ENCODE measurements at regions not wholly inside any gene's neighbourhood (a gene's known extent, or its start where the extent isn't known, plus 50 kb on each side); places are given as distances from the start of the nearest gene placed in this dataset.

- H3K27me3 ChIP-seq (ENCODE audit: control insufficient read depth, low read length), result no peaks in the 10 kb centered on the region
- no peak overlapping the region for H3K27ac ChIP-seq (ENCODE audit: low read depth, low read length)
- TF ChIP-seq CTCF (IDR thresholded peaks at IDR 0.05; ENCODE audit: low read depth, low read length, poor library complexity, severe bottlenecking), result no peak
- no peak for TF ChIP-seq EZH2phosphoT487 (IDR thresholded peaks at IDR 0.05; ENCODE audit: borderline replicate concordance, low read length)
- no peaks in the 10 kb centered on the region for H3F3A ChIP-seq (ENCODE audit: control insufficient read depth, insufficient read depth)
- no peaks in the 10 kb centered on the region for H3K79me2 ChIP-seq (ENCODE audit: control insufficient read depth, low read length)
- no peaks in the 10 kb centered on the region for H3K4me1 ChIP-seq (ENCODE audit: control insufficient read depth, low read length)
- H3K9me3 ChIP-seq (ENCODE audit: control insufficient read depth, insufficient read depth, low read length), result no peaks in the 10 kb centered on the region
- no peak overlapping the region for H3K4me3 ChIP-seq (ENCODE audit: low read length)
- H3K4me2 ChIP-seq (ENCODE audit: low read length), result no peak overlapping the region
- no peaks in the 10 kb centered on the region for H4K20me1 ChIP-seq (ENCODE audit: control insufficient read depth, insufficient read depth, low read depth, low read length)
- no peaks in the 10 kb centered on the region for H3K9me2 ChIP-seq (replicated peaks; ENCODE audit: control insufficient read depth, low read length)
- H3K36me3 ChIP-seq (ENCODE audit: control insufficient read depth, low read length), result no peaks in the 10 kb centered on the region
Observed at GRCh38 chr18:51273437-51273836, 76.0 kb upstream of the MEX3C start.

DNA sequence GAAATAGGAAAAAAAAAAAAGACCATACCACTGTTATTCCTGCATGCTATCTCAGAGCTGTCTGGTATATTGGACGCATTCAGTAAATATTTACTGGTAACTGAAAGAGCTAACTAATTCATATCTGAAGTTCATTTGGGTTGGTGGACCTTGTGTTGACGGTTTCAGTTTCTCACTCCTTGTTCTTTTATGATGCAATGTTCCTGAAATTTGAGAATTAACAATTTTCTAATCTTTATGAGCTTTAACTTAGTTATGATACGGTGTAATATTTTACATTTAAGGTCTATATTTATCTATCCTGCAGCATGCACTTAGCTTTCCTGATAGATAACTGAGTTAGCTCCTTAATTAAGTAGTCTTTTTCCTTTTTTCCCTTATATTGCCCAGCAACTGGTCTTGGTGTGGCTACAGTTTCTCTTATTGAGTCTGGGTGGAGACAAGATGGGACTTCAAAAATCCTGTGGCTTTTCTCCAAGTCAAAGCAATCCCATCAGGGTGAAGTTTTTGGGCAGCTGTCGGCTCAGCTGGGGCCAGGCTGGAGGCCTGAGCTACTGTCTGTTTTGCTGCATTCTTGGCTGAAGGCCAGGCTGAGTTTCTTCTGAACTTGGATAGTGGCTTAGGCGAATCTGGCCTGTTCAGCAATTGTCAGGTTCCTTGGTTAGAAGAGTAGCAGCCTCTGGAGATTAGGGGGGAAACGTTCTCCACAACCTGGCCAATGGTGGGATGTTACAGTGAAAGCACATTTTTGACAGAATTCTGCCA lies 78.4 kb upstream of the MEX3C start:
- H3K9me3 ChIP-seq (ENCODE audit: control insufficient read depth, insufficient read depth, low read length), result no peaks in the 10 kb centered on the region
- H3F3A ChIP-seq (ENCODE audit: control insufficient read depth, insufficient read depth), result no peaks in the 10 kb centered on the region
- TF ChIP-seq EZH2phosphoT487 (IDR thresholded peaks at IDR 0.05; ENCODE audit: borderline replicate concordance, low read length) (no peak), CTCF (IDR thresholded peaks at IDR 0.05; ENCODE audit: low read depth, low read length, poor library complexity, severe bottlenecking) (no peak)
- no peak overlapping the region for H3K27ac ChIP-seq (ENCODE audit: low read depth, low read length)
- H4K20me1 ChIP-seq (ENCODE audit: control insufficient read depth, insufficient read depth, low read depth, low read length), result no peaks in the 10 kb centered on the region
- H3K27me3 ChIP-seq (ENCODE audit: control insufficient read depth, low read length), result no peaks in the 10 kb centered on the region
- H3K79me2 ChIP-seq (ENCODE audit: control insufficient read depth, low read length), result no peaks in the 10 kb centered on the region
- H3K36me3 ChIP-seq (ENCODE audit: control insufficient read depth, low read length), result no peaks in the 10 kb centered on the region
- H3K4me3 ChIP-seq (ENCODE audit: low read length), result no peak overlapping the region
- no peaks in the 10 kb centered on the region for H3K4me1 ChIP-seq (ENCODE audit: control insufficient read depth, low read length)
- H3K9me2 ChIP-seq (replicated peaks; ENCODE audit: control insufficient read depth, low read length), result no peaks in the 10 kb centered on the region
- H3K4me2 ChIP-seq (ENCODE audit: low read length), result no peak overlapping the region

DNA sequence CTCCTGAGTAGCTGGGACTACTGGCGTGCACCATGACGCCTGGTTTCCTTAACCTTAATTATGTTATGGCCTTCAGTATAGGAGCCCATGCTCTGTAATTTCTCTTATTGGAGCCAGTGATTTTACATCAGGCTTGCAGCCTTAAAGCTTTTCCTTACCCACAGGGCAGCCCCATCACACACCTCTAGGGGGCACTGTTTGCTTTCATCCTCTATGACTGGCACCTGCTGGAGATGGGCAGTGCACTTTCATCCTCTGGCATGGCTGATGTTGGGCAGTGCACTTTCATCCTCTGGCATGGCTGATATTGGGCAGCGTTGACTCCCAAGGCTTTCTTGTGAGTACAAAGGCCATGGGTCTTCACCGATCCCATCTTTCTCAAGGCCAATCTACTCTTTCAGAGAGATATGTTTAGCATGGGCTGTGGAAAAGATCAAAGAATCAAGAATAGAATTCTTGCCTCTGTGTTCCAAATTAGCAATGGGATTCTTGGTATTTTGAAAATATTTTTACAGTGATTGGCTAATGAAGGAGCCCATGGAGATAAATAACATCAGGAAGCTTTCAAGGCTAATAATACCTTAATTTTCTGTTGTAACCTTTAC lies 80.7 kb upstream of the MEX3C start:
- Histone ChIP-seq H3F3A (ENCODE audit: control insufficient read depth, insufficient read depth) (no peaks in the 10 kb centered on the region), H3K36me3 (ENCODE audit: control insufficient read depth, low read length) (no peaks in the 10 kb centered on the region), H3K4me1 (ENCODE audit: control insufficient read depth, low read length) (no peaks in the 10 kb centered on the region), H3K79me2 (ENCODE audit: control insufficient read depth, low read length) (no peaks in the 10 kb centered on the region), H3K4me2 (ENCODE audit: low read length) (no peak overlapping the region), H4K20me1 (ENCODE audit: control insufficient read depth, insufficient read depth, low read depth, low read length) (no peaks in the 10 kb centered on the region), H3K9me3 (ENCODE audit: control insufficient read depth, insufficient read depth, low read length) (no peaks in the 10 kb centered on the region), H3K27ac (ENCODE audit: low read depth, low read length) (no peak overlapping the region), H3K9me2 (replicated peaks; ENCODE audit: control insufficient read depth, low read length) (no peaks in the 10 kb centered on the region), H3K4me3 (ENCODE audit: low read length) (no peak overlapping the region), H3K27me3 (ENCODE audit: control insufficient read depth, low read length) (no peaks in the 10 kb centered on the region)
- TF ChIP-seq CTCF (IDR thresholded peaks at IDR 0.05; ENCODE audit: low read depth, low read length, poor library complexity, severe bottlenecking) (peak; percentile 77), EZH2phosphoT487 (IDR thresholded peaks at IDR 0.05; ENCODE audit: borderline replicate concordance, low read length) (no peak)

Measured in DOHH2 (cell line).